Vagina (tissue), 2 donors: ENCODE measurements at regions not wholly inside any gene's neighbourhood (a gene's known extent, or its start where the extent isn't known, plus 50 kb on each side); places are given as distances from the start of the nearest gene placed in this dataset.

ENCODE experiments used
- DNase-seq, 2 donors: peaks; one replicate each; pipeline ENCODE4 v3.0.0-alpha.2; 2017; ENCODE audit errors: extremely low spot score in 2 of 2
- H3K27ac ChIP-seq: fragments of 200-600 bp; sonication (generic); one replicate; pipeline ENCODE4 v1.5.1; 2019
- H3K27me3 ChIP-seq: fragments of 200-600 bp; sonication (generic); one replicate; pipeline ENCODE4 v1.5.1; 2019
- H3K36me3 ChIP-seq, 2 donors: fragments of 200-600 bp; sonication (generic); one replicate each; pipeline ENCODE4 v1.5.1; 2017 to 2019
- H3K4me1 ChIP-seq: fragments of 200-600 bp; sonication (generic); one replicate; pipeline ENCODE4 v1.5.1; 2019
- H3K4me3 ChIP-seq, 2 donors: fragments of 200-600 bp; sonication (generic); 1 replicate in 1 of 2; 2 replicates in 1 of 2; pipeline ENCODE4 v1.5.1; 2016 to 2019
- H3K9me3 ChIP-seq: fragments of 200-600 bp; sonication (generic); one replicate; pipeline ENCODE4 v1.5.1; 2019
- POLR2A ChIP-seq, 2 donors: fragments of 450-650 bp; IDR thresholded peaks; one replicate each; pipeline ENCODE4 v1.6.1; 2017; ENCODE audit warnings: antibody characterized with exemption in 2 of 2, mild to moderate bottlenecking in 2 of 2, moderate library complexity in 2 of 2
- POLR2AphosphoS5 ChIP-seq, 2 donors: sonication (generic); formaldehyde crosslinking; IDR thresholded peaks; one replicate each; pipeline ENCODE4 v1.9.0; 2017; ENCODE audit warnings: antibody characterized with exemption in 2 of 2, mild to moderate bottlenecking in 2 of 2, low read depth in 1 of 2; ENCODE audit not compliant: insufficient read depth in 1 of 2
- intact Hi-C: fragments of 100-400 bp; cut with DNase I; formaldehyde crosslinking; loops from one replicate; pipeline ENCODE4 v1.15.1; 2023
- TF ChIP-seq, protein P1 (sequence below), 3 experiments: fragments of 450-650 bp in 2 of 3; fragments of 200-600 bp in 1 of 3; sonication (generic) in 1 of 3; IDR thresholded peaks; one replicate each; pipeline ENCODE4 v1.5.1; 2017 to 2019; ENCODE audit warnings: antibody characterized with exemption in 3 of 3, mild to moderate bottlenecking in 2 of 3, moderate library complexity in 2 of 3

DNA sequence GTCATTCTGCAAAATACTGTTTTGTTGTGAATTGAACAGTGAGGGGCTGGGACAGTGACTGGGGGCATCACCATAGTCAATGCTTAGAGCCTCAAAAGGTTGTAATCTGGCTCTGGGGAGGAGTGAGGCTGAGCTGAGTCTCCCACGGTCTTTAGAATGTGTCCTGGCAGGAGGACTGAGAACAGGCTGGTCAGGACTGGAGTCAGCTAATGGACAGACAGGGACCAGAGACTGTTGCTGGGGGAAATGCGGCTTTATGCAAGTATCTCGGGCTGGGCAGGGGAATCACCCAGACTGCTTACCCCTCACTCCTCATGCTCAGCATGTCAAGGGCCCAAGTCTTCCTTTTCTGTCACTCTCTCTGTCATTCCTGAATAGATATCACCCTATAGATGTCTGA, 346.5 kb downstream of the TYW1 start:
- TF ChIP-seq, protein P1, sequence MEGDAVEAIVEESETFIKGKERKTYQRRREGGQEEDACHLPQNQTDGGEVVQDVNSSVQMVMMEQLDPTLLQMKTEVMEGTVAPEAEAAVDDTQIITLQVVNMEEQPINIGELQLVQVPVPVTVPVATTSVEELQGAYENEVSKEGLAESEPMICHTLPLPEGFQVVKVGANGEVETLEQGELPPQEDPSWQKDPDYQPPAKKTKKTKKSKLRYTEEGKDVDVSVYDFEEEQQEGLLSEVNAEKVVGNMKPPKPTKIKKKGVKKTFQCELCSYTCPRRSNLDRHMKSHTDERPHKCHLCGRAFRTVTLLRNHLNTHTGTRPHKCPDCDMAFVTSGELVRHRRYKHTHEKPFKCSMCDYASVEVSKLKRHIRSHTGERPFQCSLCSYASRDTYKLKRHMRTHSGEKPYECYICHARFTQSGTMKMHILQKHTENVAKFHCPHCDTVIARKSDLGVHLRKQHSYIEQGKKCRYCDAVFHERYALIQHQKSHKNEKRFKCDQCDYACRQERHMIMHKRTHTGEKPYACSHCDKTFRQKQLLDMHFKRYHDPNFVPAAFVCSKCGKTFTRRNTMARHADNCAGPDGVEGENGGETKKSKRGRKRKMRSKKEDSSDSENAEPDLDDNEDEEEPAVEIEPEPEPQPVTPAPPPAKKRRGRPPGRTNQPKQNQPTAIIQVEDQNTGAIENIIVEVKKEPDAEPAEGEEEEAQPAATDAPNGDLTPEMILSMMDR (IDR thresholded peaks at IDR 0.05): no peak
- TF ChIP-seq POLR2AphosphoS5 (IDR thresholded peaks at IDR 0.05; ENCODE audit: insufficient read depth in 1 of 2, low read depth in 1 of 2) (no peak), POLR2A (IDR thresholded peaks at IDR 0.05) (no peak)
- peak in 1 of 2 donors; percentile 27 for DNase-seq
- no peak overlapping the region for H3K27ac ChIP-seq
- peaks cover 0 to 10% of the 10 kb centered on the region in 2 donors for H3K36me3 ChIP-seq
- intact Hi-C loops: no loop called here
- no peaks in the 10 kb centered on the region for H3K9me3 ChIP-seq
- no peak overlapping the region for H3K4me3 ChIP-seq
- H3K27me3 ChIP-seq: no peaks in the 10 kb centered on the region
- no peaks in the 10 kb centered on the region for H3K4me1 ChIP-seq

DNA sequence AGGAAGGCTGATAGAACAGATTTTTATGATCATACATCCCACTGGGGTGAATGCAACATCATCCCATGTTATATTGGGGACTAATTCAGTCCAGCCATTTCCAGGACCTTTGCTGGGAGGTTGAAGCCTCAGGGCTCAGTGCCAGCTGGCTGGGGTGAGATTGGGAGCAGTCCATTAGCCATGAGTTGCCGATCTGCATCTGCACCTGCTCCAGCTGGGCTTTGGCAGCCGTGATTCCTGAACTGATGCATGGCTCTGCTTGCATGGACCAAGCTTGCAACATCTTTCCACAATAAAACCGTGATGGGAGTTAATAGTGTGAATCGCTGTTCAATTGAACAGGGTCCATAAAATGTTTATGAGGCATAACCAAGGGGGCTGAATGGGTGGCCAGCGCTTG, 346.9 kb downstream of the TYW1 start:
- H3K4me1 ChIP-seq: no peaks in the 10 kb centered on the region
- H3K4me3 ChIP-seq: no peak overlapping the region
- TF ChIP-seq, protein P1 (IDR thresholded peaks at IDR 0.05): no peak
- TF ChIP-seq POLR2AphosphoS5 (IDR thresholded peaks at IDR 0.05; ENCODE audit: insufficient read depth in 1 of 2, low read depth in 1 of 2) (no peak), POLR2A (IDR thresholded peaks at IDR 0.05) (no peak)
- H3K27ac ChIP-seq: no peak overlapping the region
- no peaks in the 10 kb centered on the region for H3K27me3 ChIP-seq
- intact Hi-C loops: no loop called here
- peak in 1 of 2 donors; percentile 64 for DNase-seq
- H3K9me3 ChIP-seq: no peaks in the 10 kb centered on the region
- peaks cover 0 to 10% of the 10 kb centered on the region in 2 donors for H3K36me3 ChIP-seq

DNA sequence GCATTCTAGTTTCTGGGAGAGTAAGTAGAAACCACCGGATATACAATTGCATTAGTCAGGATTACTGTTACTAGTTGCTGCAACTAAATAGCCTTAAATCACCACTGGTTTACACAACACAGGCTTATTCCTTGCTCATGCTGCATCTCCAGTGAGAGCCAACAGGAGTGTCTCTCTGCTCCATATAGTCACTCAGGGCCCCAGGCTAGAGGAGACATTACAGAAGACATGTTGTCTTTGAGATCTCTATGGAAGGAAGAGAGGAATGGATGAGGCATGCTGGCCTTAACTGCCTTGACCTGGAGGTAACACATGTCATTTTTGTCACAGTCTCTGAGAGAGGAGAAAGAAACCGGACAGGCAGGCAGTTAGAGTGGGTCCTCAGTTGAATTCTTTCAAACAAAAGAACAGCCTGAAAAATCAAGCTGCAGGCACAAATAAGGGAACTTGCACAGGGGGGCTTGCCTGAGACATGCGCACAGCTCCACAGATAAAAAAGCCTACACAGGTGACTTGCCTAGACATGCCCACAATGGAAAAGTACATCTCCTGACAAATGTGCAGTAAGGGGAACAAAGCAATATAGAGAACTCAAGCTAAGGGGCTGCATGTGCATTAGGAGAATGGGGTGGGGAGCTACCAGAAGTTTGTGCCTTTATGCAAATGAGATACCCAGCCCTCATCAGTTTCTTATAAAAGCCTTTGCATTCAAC, 348.0 kb downstream of the TYW1 start:
- Histone ChIP-seq H3K4me3 (no peak overlapping the region), H3K27ac (no peak overlapping the region), H3K27me3 (no peaks in the 10 kb centered on the region), H3K36me3 (peaks cover 0 to 5% of the 10 kb centered on the region in 2 donors), H3K4me1 (no peaks in the 10 kb centered on the region), H3K9me3 (no peaks in the 10 kb centered on the region)
- DNase-seq: no peak
- intact Hi-C loops: no loop called here
- TF ChIP-seq POLR2A (IDR thresholded peaks at IDR 0.05) (no peak), POLR2AphosphoS5 (IDR thresholded peaks at IDR 0.05; ENCODE audit: insufficient read depth in 1 of 2, low read depth in 1 of 2) (no peak)
- TF ChIP-seq, protein P1 (IDR thresholded peaks at IDR 0.05): no peak

DNA sequence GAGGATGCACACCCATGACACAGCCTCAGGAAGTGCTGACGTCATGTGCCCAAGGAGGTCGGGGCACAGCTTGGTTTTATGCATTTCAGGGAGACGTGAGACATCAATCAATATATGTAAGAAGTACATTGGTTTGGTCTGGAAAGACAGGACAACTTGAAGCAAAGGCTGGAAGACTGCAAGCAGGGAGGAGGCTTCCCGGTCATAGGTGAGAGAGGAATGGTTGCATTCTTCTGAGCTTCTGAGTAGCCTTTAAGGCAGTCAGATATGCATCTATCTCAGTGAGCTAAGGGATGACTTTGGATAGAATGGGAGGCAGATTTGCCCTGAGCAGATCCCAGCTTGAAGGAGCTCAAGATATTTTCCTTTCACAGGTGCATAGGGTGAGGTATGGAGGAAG, 349.5 kb downstream of the TYW1 start:
- H3K9me3 ChIP-seq: no peaks in the 10 kb centered on the region
- intact Hi-C loops: no loop called here
- H3K36me3 ChIP-seq: no peaks in the 10 kb centered on the region
- peak in 1 of 2 donors; percentile 49 for DNase-seq
- TF ChIP-seq, protein P1 (IDR thresholded peaks at IDR 0.05): no peak
- TF ChIP-seq POLR2A (IDR thresholded peaks at IDR 0.05): no peak
- no peak for TF ChIP-seq POLR2AphosphoS5 (IDR thresholded peaks at IDR 0.05; ENCODE audit: insufficient read depth in 1 of 2, low read depth in 1 of 2)
- H3K27ac ChIP-seq: no peak overlapping the region
- H3K4me3 ChIP-seq: no peak overlapping the region
- no peaks in the 10 kb centered on the region for H3K4me1 ChIP-seq
- no peaks in the 10 kb centered on the region for H3K27me3 ChIP-seq

DNA sequence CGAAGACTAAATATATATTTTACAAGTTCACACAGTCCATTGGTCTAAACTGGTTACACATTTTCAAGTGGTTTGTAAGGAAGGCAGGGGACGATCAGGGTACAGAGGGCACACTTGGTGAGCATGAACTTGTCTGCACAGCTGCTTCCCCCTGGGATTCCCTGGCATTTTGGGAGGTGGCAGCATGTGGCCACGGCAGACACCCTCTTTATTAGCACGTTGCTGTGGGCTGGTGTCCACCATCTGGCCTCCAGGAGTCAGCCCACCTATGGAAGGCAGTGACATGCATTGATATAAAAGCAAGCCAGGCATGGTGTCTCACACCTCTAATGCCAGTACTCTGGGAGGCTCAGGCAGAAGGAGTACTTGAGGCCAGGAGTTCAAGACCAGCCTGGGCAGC, 350.2 kb downstream of the TYW1 start:
- Histone ChIP-seq H3K9me3 (no peaks in the 10 kb centered on the region), H3K27me3 (no peaks in the 10 kb centered on the region), H3K4me1 (no peaks in the 10 kb centered on the region), H3K4me3 (no peak overlapping the region), H3K27ac (no peak overlapping the region), H3K36me3 (no peaks in the 10 kb centered on the region)
- TF ChIP-seq POLR2AphosphoS5 (IDR thresholded peaks at IDR 0.05; ENCODE audit: insufficient read depth in 1 of 2, low read depth in 1 of 2) (no peak), POLR2A (IDR thresholded peaks at IDR 0.05) (no peak)
- TF ChIP-seq, protein P1 (IDR thresholded peaks at IDR 0.05): no peak
- intact Hi-C loops: no loop called here
- DNase-seq: peak in 1 of 2 donors; percentile 40
